Stomach (tissue), 8 donors: ENCODE measurements at regions not wholly inside any gene's neighbourhood (a gene's known extent, or its start where the extent isn't known, plus 50 kb on each side); places are given as distances from the start of the nearest gene placed in this dataset.
"Not testable (repeated sequence)": the region's sequence is repeated elsewhere in the genome, so short reads cannot be mapped to it uniquely, and the experiment has no call there.

ENCODE experiments used
- DNase-seq, 2 donors: peaks; one replicate each; pipeline versions ENCODE4 v3.0.0 to v3.0.0-alpha.2; 2013 to 2019
- H3K27ac ChIP-seq, 5 donors: fragments of 200-600 bp in 4 of 5; sonication (generic) in 4 of 5; one replicate each; pipeline ENCODE4 v1.5.1; 2013 to 2019; ENCODE audit warnings: mild to moderate bottlenecking in 1 of 5, moderate library complexity in 1 of 5
- H3K27me3 ChIP-seq, 3 donors: fragments of 200-600 bp; sonication (generic); one replicate each; pipeline ENCODE4 v1.5.1; 2017 to 2019; ENCODE audit warnings: mixed run types in 1 of 3
- H3K36me3 ChIP-seq, 4 donors: fragments of 200-600 bp; sonication (generic); 1 replicate in 3 of 4; 2 replicates in 1 of 4; pipeline ENCODE4 v1.5.1; 2016 to 2019
- H3K4me1 ChIP-seq, 4 donors: fragments of 200-600 bp; sonication (generic); one replicate each; pipeline ENCODE4 v1.5.1; 2016 to 2019
- H3K4me3 ChIP-seq, 4 donors: fragments of 200-600 bp; sonication (generic) in 3 of 4; one replicate each; pipeline ENCODE4 v1.5.1; 2016 to 2019; ENCODE audit warnings: mild to moderate bottlenecking in 1 of 4
- H3K9me3 ChIP-seq, 4 donors: fragments of 200-600 bp; sonication (generic); one replicate each; pipeline ENCODE4 v1.5.1; 2016 to 2019
- EP300 ChIP-seq: sonication (generic); formaldehyde crosslinking; IDR thresholded peaks from one replicate; pipeline ENCODE4 v1.6.1; 2017; ENCODE audit warnings: antibody characterized with exemption
- POLR2A ChIP-seq, 4 donors: fragments of 450-650 bp; IDR thresholded peaks; one replicate each; pipeline ENCODE4 v1.6.1; 2016; ENCODE audit warnings: antibody characterized with exemption in 4 of 4, control low read depth in 2 of 4, mild to moderate bottlenecking in 1 of 4, moderate library complexity in 1 of 4
- POLR2AphosphoS5 ChIP-seq, 3 donors: sonication (generic); formaldehyde crosslinking; IDR thresholded peaks; one replicate each; pipeline ENCODE4 v1.6.1; 2016; ENCODE audit warnings: antibody characterized with exemption in 3 of 3
- WGBS, 5 donors: extraction: QIAGEN DNeasy Blood & Tissue Kit in 3 of 5; methylation state at CpG; one replicate each; pipeline versions ENCODE4 v1.1.5 to v1.1.7; 2013 to 2018; 5-methylcytosine and 5-hydroxymethylcytosine counted together
- intact Hi-C: fragments of 100-400 bp; cut with DNase I; formaldehyde crosslinking; loops from one replicate; pipeline ENCODE4 v1.15.1; 2023; ENCODE audit warnings: low total_unique reads
- TF ChIP-seq, protein P1 (sequence below), 7 experiments: fragments of 450-650 bp in 4 of 7; fragments of 200-600 bp in 3 of 7; sonication (generic) in 3 of 7; IDR thresholded peaks; one replicate each; pipeline ENCODE4 v1.5.1; 2016 to 2019; ENCODE audit warnings: antibody characterized with exemption in 7 of 7, control low read depth in 2 of 7, mild to moderate bottlenecking in 1 of 7
- donor health status: healthy with polysubstance abuse.
- donor health status: Bipolar disorder and iron deficiency.
- donor health status: healthy.

DNA sequence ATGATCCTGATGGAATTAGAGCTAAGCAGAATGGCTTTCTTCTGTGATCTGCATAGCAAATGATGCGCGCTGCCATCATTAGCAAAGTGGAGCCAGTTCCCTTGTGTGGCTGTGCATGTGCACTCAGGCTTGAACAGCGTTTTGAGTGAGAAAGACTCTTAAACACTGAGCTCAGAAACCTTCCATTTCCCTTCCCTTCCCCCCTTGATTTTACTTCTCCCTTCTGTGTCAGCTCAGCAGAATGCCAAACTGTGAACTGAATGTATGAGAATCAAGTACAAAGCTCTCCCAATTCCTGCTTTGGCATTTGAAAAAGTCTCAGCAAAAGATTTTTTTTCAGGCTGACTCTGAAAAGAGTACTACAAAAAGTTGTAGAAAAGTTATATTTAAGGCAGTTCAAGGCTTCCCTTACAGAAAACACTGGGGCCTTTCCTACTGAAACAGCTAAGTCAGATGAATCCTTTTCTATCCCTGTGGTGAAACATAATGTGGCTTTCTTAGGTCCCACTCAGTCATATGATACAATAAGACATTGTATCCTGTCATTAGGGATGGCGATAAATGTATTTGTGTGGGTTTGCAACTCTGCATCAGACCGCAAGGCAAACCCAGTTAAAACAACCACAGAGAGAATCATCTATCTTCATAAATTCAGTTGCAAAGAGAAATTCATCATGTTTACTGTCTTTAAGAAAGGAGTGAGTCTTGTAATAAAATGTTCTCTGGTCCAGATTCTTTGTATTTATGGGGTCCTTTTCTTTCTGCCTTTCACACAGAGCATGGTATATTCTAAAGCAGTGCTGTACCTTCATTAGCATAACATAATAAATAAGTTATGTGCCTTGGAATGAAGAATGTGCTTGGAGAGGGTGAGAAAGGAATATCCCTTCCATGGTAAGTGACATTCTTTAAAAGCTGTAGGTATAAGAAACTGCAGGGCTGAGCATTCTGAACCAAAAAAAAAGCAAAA is 222.6 kb downstream of the CAAP1 start:
- intact Hi-C loops: no loop called here
- no peak for TF ChIP-seq EP300
- TF ChIP-seq POLR2AphosphoS5 (IDR thresholded peaks at IDR 0.05): no peak
- no peak for TF ChIP-seq POLR2A (IDR thresholded peaks at IDR 0.05)
- TF ChIP-seq, protein P1, sequence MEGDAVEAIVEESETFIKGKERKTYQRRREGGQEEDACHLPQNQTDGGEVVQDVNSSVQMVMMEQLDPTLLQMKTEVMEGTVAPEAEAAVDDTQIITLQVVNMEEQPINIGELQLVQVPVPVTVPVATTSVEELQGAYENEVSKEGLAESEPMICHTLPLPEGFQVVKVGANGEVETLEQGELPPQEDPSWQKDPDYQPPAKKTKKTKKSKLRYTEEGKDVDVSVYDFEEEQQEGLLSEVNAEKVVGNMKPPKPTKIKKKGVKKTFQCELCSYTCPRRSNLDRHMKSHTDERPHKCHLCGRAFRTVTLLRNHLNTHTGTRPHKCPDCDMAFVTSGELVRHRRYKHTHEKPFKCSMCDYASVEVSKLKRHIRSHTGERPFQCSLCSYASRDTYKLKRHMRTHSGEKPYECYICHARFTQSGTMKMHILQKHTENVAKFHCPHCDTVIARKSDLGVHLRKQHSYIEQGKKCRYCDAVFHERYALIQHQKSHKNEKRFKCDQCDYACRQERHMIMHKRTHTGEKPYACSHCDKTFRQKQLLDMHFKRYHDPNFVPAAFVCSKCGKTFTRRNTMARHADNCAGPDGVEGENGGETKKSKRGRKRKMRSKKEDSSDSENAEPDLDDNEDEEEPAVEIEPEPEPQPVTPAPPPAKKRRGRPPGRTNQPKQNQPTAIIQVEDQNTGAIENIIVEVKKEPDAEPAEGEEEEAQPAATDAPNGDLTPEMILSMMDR (IDR thresholded peaks at IDR 0.05): no peak
- Histone ChIP-seq H3K36me3 (no peaks in the 10 kb centered on the region), H3K27ac (no peak overlapping the region), H3K4me3 (no peak overlapping the region), H3K27me3 (no peaks in the 10 kb centered on the region), H3K4me1 (no peaks in the 10 kb centered on the region), H3K9me3 (no peaks in the 10 kb centered on the region)
- 64 to 77% (median 71%) methylated on average over 5 of the region's 5 CpGs for WGBS, 5 donors
- DNase-seq: peak in 1 of 2 donors; percentile 13

- Histone ChIP-seq H3K4me1 (no peaks in the 10 kb centered on the region), H3K9me3 (peaks cover 0 to 18% (median 4%) of the 10 kb centered on the region in 4 donors), H3K4me3 (no peak overlapping the region), H3K27me3 (no peaks in the 10 kb centered on the region), H3K36me3 (no peaks in the 10 kb centered on the region), H3K27ac (no peak overlapping the region)
- DNase-seq: no peak
- intact Hi-C loops: no loop called here
- 64 to 79% (median 75%) methylated on average over 1 of the region's 1 CpG for WGBS, 5 donors
- TF ChIP-seq POLR2AphosphoS5 (IDR thresholded peaks at IDR 0.05) (no peak), EP300 (no peak), POLR2A (IDR thresholded peaks at IDR 0.05) (no peak)
- TF ChIP-seq, protein P1 (IDR thresholded peaks at IDR 0.05): no peak
Observed at GRCh38 chr9:26667882-26668281, 224.7 kb downstream of the CAAP1 start.

DNA sequence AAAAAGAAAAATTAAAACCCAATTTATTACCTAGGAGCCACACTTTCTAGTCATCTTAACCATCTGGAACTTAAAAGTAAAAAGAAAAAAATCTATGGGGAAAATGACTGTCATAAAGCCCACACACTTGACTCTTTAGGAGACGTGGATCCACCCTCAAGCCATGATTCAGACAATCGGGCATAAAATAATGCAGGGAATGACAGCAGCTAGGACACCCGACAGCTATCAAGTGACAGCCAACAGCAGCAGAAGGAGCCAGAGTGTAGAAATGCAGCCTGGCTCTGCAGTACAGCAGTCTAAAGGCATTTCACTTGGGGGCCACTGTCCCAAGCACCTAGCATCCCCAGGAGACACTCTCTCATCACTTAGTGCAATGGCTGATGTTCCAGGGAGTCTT is 226.9 kb downstream of the CAAP1 start:
- TF ChIP-seq, protein P1 (IDR thresholded peaks at IDR 0.05): no peak
- TF ChIP-seq EP300: no peak
- TF ChIP-seq POLR2AphosphoS5 (IDR thresholded peaks at IDR 0.05): no peak
- TF ChIP-seq POLR2A (IDR thresholded peaks at IDR 0.05): no peak
- no peak overlapping the region for H3K27ac ChIP-seq
- 58 to 71% (median 68%) methylated on average over 3 of the region's 3 CpGs for WGBS, 5 donors
- intact Hi-C loops: no loop called here
- no peak for DNase-seq
- no peak overlapping the region for H3K4me3 ChIP-seq
- H3K36me3 ChIP-seq: no peaks in the 10 kb centered on the region
- H3K27me3 ChIP-seq: no peaks in the 10 kb centered on the region
- H3K9me3 ChIP-seq: peaks cover 0 to 18% (median 4%) of the 10 kb centered on the region in 4 donors
- no peaks in the 10 kb centered on the region for H3K4me1 ChIP-seq

GRCh38 chr9:26664087-26664773 is 228.4 kb downstream of the CAAP1 start:
- peaks cover 0 to 18% (median 4%) of the 10 kb centered on the region in 4 donors for H3K9me3 ChIP-seq
- H3K36me3 ChIP-seq, H3K27me3 ChIP-seq, H3K4me3 ChIP-seq, H3K4me1 ChIP-seq, intact Hi-C loops, DNase-seq, H3K27ac ChIP-seq: not testable (repeated sequence)
- 92 to 96% (median 95%) methylated on average over 24 to 49 of the region's 49 CpGs for WGBS, 5 donors
